ENCODE measurements at regions not wholly inside any gene's neighbourhood (a gene's known extent, or its start where the extent isn't known, plus 50 kb on each side); places are given as distances from the start of the nearest gene placed in this dataset.

GRCh38 chr1:34316773-34317172, 140.1 kb downstream of the C1orf94 start:
- TF ChIP-seq, protein P1, sequence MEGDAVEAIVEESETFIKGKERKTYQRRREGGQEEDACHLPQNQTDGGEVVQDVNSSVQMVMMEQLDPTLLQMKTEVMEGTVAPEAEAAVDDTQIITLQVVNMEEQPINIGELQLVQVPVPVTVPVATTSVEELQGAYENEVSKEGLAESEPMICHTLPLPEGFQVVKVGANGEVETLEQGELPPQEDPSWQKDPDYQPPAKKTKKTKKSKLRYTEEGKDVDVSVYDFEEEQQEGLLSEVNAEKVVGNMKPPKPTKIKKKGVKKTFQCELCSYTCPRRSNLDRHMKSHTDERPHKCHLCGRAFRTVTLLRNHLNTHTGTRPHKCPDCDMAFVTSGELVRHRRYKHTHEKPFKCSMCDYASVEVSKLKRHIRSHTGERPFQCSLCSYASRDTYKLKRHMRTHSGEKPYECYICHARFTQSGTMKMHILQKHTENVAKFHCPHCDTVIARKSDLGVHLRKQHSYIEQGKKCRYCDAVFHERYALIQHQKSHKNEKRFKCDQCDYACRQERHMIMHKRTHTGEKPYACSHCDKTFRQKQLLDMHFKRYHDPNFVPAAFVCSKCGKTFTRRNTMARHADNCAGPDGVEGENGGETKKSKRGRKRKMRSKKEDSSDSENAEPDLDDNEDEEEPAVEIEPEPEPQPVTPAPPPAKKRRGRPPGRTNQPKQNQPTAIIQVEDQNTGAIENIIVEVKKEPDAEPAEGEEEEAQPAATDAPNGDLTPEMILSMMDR (IDR thresholded peaks at IDR 0.05): no peak
- no peak for TF ChIP-seq POLR2A (IDR thresholded peaks at IDR 0.05)
- TF ChIP-seq POLR2AphosphoS5 (IDR thresholded peaks at IDR 0.05): no peak

Measured in prostate gland (tissue), 2 donors.